B cell (primary cell): ENCODE measurements at regions not wholly inside any gene's neighbourhood (a gene's known extent, or its start where the extent isn't known, plus 50 kb on each side); places are given as distances from the start of the nearest gene placed in this dataset.

ENCODE experiments used
- ATAC-seq: fragments of 200-7000 bp; cut with Tn5 transposase; one replicate; pipeline ENCODE4 v1.10.0; 2021; ENCODE audit warnings: low read depth, mild to moderate bottlenecking, moderate number of reproducible peaks, moderate library complexity
- CTCF ChIA-PET: fragments of 350-600 bp; sonication (Branson Sonifier 250); formaldehyde crosslinking; loops from one replicate; lab custom pipeline; 2021; ENCODE audit warnings: antibody characterized with exemption, inconsistent platforms; lab: Charles Lee
- POLR2A ChIA-PET: fragments of 350-600 bp; sonication (Branson Sonifier 250); formaldehyde crosslinking; loops from one replicate; lab custom pipeline; 2021; ENCODE audit warnings: antibody characterized with exemption; lab: Charles Lee
- DNase-seq: peaks from one replicate; pipeline ENCODE4 v3.0.0; 2013
- H2AFZ ChIP-seq: 2 replicates; pipeline ENCODE4 v1.6.1; 2012; ENCODE audit warnings: mild to moderate bottlenecking, low read depth, low read length; ENCODE audit not compliant: insufficient read depth, poor library complexity, severe bottlenecking
- H3K27ac ChIP-seq, 2 donors: 1 replicate in 1 of 2; 2 replicates in 1 of 2; pipeline ENCODE4 v1.5.1; 2012 to 2013; ENCODE audit warnings: low read length in 2 of 2, mild to moderate bottlenecking in 2 of 2, moderate library complexity in 1 of 2
- H3K27me3 ChIP-seq, 4 experiments: fragments of 200-600 bp in 1 of 4; sonication (generic) in 1 of 4; replicated peaks in 1 of 4; 1 replicate in 2 of 4; 2 replicates in 2 of 4; pipeline versions ENCODE4 v1.6.1 to v1.7.0; 2013 to 2016; ENCODE audit warnings: low read length in 3 of 4, mild to moderate bottlenecking in 2 of 4, mixed read lengths in 1 of 4, moderate library complexity in 1 of 4; ENCODE audit not compliant: insufficient read depth in 4 of 4, control insufficient read depth in 3 of 4; ENCODE audit errors: control extremely low read depth in 1 of 4
- H3K36me3 ChIP-seq, 2 experiments: replicated peaks in 1 of 2; 1 replicate in 1 of 2; 2 replicates in 1 of 2; pipeline versions ENCODE4 v1.6.1 to v1.7.1; 2013; ENCODE audit warnings: low read length in 1 of 2; ENCODE audit not compliant: insufficient read depth in 2 of 2, control insufficient read depth in 1 of 2; ENCODE audit errors: control extremely low read depth in 1 of 2, extremely low read depth in 1 of 2
- H3K4me1 ChIP-seq, 2 donors: fragments of 200-600 bp in 1 of 2; sonication (generic) in 1 of 2; 1 replicate in 1 of 2; 2 replicates in 1 of 2; pipeline versions ENCODE4 v1.5.1 to v1.6.1; 2013 to 2017; ENCODE audit warnings: low read length in 2 of 2; ENCODE audit not compliant: control insufficient read depth in 2 of 2, insufficient read depth in 2 of 2
- H3K4me2 ChIP-seq: replicated peaks from 2 replicates; pipeline ENCODE3; 2012; ENCODE audit warnings: mild to moderate bottlenecking, low read depth, low read length; ENCODE audit not compliant: poor library complexity, severe bottlenecking
- H3K4me3 ChIP-seq, 5 experiments: fragments of 200-600 bp in 1 of 5; sonication (generic) in 1 of 5; 1 replicate in 3 of 5; 2 replicates in 2 of 5; pipeline versions ENCODE4 v1.5.1 to v1.7.0; 2011 to 2016; ENCODE audit warnings: low read length in 4 of 5, mild to moderate bottlenecking in 4 of 5, low read depth in 2 of 5, control low read depth in 1 of 5, moderate library complexity in 1 of 5; ENCODE audit not compliant: insufficient read depth in 1 of 5; ENCODE audit errors: control extremely low read depth in 1 of 5, extremely low read depth in 1 of 5
- H3K79me2 ChIP-seq: fragments of 200-600 bp; sonication (generic); one replicate; pipeline ENCODE4 v1.6.0; 2016; ENCODE audit warnings: low read length; ENCODE audit not compliant: control insufficient read depth, insufficient read depth
- H3K9ac ChIP-seq: fragments of 200-600 bp; sonication (generic); 2 replicates; pipeline ENCODE4 v1.6.1; 2017; ENCODE audit warnings: mild to moderate bottlenecking, low read length, moderate library complexity
- H3K9me3 ChIP-seq, 3 donors: one replicate each; pipeline versions ENCODE4 v1.6.1 to v1.7.1; 2013; ENCODE audit warnings: low read length in 2 of 3; ENCODE audit not compliant: control insufficient read depth in 2 of 3, insufficient read depth in 1 of 3; ENCODE audit errors: control extremely low read depth in 1 of 3
- H4K20me1 ChIP-seq: 2 replicates; pipeline ENCODE4 v1.6.0; 2012; ENCODE audit warnings: mild to moderate bottlenecking, low read length; ENCODE audit not compliant: insufficient read depth, control insufficient read depth, poor library complexity, severe bottlenecking
- H3K27ac Mint-ChIP-seq: one replicate; pipeline ENCODE4 v1.8.0; 2021; ENCODE audit warnings: mixed read lengths
- H3K27me3 Mint-ChIP-seq: one replicate; pipeline ENCODE4 v1.8.0; 2021; ENCODE audit warnings: mixed read lengths
- H3K4me1 Mint-ChIP-seq: one replicate; pipeline ENCODE4 v1.8.0; 2021; ENCODE audit warnings: mixed read lengths
- H3K4me3 Mint-ChIP-seq: one replicate; pipeline ENCODE4 v1.8.0; 2021; ENCODE audit warnings: mixed read lengths
- H3K9me3 Mint-ChIP-seq: one replicate; pipeline ENCODE4 v1.8.0; 2022; ENCODE audit warnings: mixed read lengths; ENCODE audit not compliant: insufficient read depth
- CTCF ChIP-seq: fragments of 200-600 bp; IDR thresholded peaks from one replicate; pipeline ENCODE4 v1.8.0; 2022; ENCODE audit warnings: antibody characterized with exemption, mild to moderate bottlenecking
- EZH2 ChIP-seq: IDR thresholded peaks from 2 replicates; pipeline ENCODE4 v1.6.1; 2012; ENCODE audit warnings: borderline replicate concordance, low read depth, mild to moderate bottlenecking, moderate library complexity, low read length; ENCODE audit not compliant: insufficient read depth, poor library complexity, severe bottlenecking
- WGBS: methylation state at CpG from one replicate; pipeline ENCODE4 v1.1.5; 2013; ENCODE audit warnings: missing lambda C conversion rate; ENCODE audit not compliant: insufficient coverage; 5-methylcytosine and 5-hydroxymethylcytosine counted together
- intact Hi-C: fragments of 100-400 bp; cut with micrococcal nuclease; formaldehyde crosslinking; loops from one replicate; pipeline ENCODE4 v1.10.0; 2022

- intact Hi-C loops: no loop called here
- H3K4me2 ChIP-seq: no peak overlapping the region
- H3K36me3 ChIP-seq: no peaks in the 10 kb centered on the region
- H3K27ac Mint-ChIP-seq: no peak overlapping the region
- TF ChIP-seq CTCF: no peak
- no peak for TF ChIP-seq EZH2
- ATAC-seq (no peak), DNase-seq (no peak)
- H3K27ac ChIP-seq: no peak overlapping the region
- H3K27me3 Mint-ChIP-seq: no peaks in the 10 kb centered on the region
- WGBS: no CpG with 5 or more reads among the region's 1 CpG
- no peaks in the 10 kb centered on the region for H3K9me3 Mint-ChIP-seq
- H3K4me3 Mint-ChIP-seq: no peak overlapping the region
- H3K4me1 Mint-ChIP-seq: no peaks in the 10 kb centered on the region
- H3K4me3 ChIP-seq: no peak overlapping the region
- H3K4me1 ChIP-seq: no peaks in the 10 kb centered on the region
- no peak overlapping the region for H2AFZ ChIP-seq
- no peaks in the 10 kb centered on the region for H3K9me3 ChIP-seq
- POLR2A ChIA-PET: no interaction called here
- CTCF ChIA-PET: no interaction called here
- H3K27me3 ChIP-seq: no peaks in the 10 kb centered on the region
- H3K79me2 ChIP-seq: no peaks in the 10 kb centered on the region
- H3K9ac ChIP-seq: no peak overlapping the region
- H4K20me1 ChIP-seq: no peaks in the 10 kb centered on the region
Measured at GRCh38 chr11:101390539-101390938, 193.3 kb downstream of the TRPC6 start.

GRCh38 chr11:101369835-101370234, 214.0 kb downstream of the TRPC6 start:
- Histone ChIP-seq H3K36me3 (no peaks in the 10 kb centered on the region), H3K79me2 (no peaks in the 10 kb centered on the region), H2AFZ (no peak overlapping the region), H3K4me3 (no peak overlapping the region), H3K9ac (no peak overlapping the region), H3K4me1 (no peaks in the 10 kb centered on the region), H4K20me1 (no peaks in the 10 kb centered on the region), H3K4me2 (no peak overlapping the region), H3K27me3 (no peaks in the 10 kb centered on the region), H3K27ac (no peak overlapping the region), H3K9me3 (peaks cover 0 to 7% (median 0%) of the 10 kb centered on the region in 3 donors)
- CTCF ChIA-PET: no interaction called here
- POLR2A ChIA-PET: no interaction called here
- Mint-ChIP-seq H3K9me3 (peaks cover 3% of the 10 kb centered on the region), H3K27me3 (no peaks in the 10 kb centered on the region), H3K4me3 (no peak overlapping the region), H3K4me1 (no peaks in the 10 kb centered on the region), H3K27ac (no peak overlapping the region)
- ATAC-seq (no peak), DNase-seq (no peak)
- 68% methylated on average over 5 of the region's 5 CpGs for WGBS
- TF ChIP-seq CTCF: no peak
- TF ChIP-seq EZH2: no peak
- intact Hi-C loops: no loop called here
